Neutrophil (primary cell): ENCODE measurements at regions not wholly inside any gene's neighbourhood (a gene's known extent, or its start where the extent isn't known, plus 50 kb on each side); places are given as distances from the start of the nearest gene placed in this dataset.

Source experiments
- H3K27ac ChIP-seq: fragments of 200-600 bp; sonication (generic); 2 replicates; pipeline ENCODE4 v1.5.1; 2016; ENCODE audit warnings: mild to moderate bottlenecking, moderate library complexity
- H3K27me3 ChIP-seq: fragments of 200-600 bp; sonication (generic); 2 replicates; pipeline ENCODE4 v1.6.0; 2016; ENCODE audit warnings: mild to moderate bottlenecking
- H3K36me3 ChIP-seq: fragments of 200-600 bp; sonication (generic); 2 replicates; pipeline ENCODE4 v1.5.1; 2017
- H3K4me1 ChIP-seq, 2 experiments: fragments of 200-600 bp in 1 of 2; sonication (generic) in 1 of 2; 1 replicate in 1 of 2; 2 replicates in 1 of 2; pipeline versions ENCODE4 v1.5.1 to v1.6.1; 2013 to 2016; ENCODE audit warnings: low read depth in 1 of 2, low read length in 1 of 2, mild to moderate bottlenecking in 1 of 2, moderate library complexity in 1 of 2; ENCODE audit not compliant: control insufficient read depth in 1 of 2, insufficient read depth in 1 of 2
- H3K4me3 ChIP-seq, 2 experiments: fragments of 200-600 bp in 1 of 2; sonication (generic) in 1 of 2; 1 replicate in 1 of 2; 2 replicates in 1 of 2; pipeline ENCODE4 v1.5.1; 2013 to 2016; ENCODE audit warnings: low read depth in 1 of 2, low read length in 1 of 2, mild to moderate bottlenecking in 1 of 2, moderate library complexity in 1 of 2
- H3K9me3 ChIP-seq: fragments of 200-600 bp; sonication (generic); 2 replicates; pipeline ENCODE4 v1.5.1; 2016
- CTCF ChIP-seq: fragments of 200-600 bp; sonication (generic); IDR thresholded peaks from 2 replicates; pipeline ENCODE4 v1.5.1; 2016; ENCODE audit warnings: antibody characterized with exemption

GRCh38 chr2:122481717-122482116 is 726.3 kb downstream of the TSN start:
- Histone ChIP-seq H3K36me3 (no peaks in the 10 kb centered on the region), H3K27ac (no peak overlapping the region), H3K27me3 (no peaks in the 10 kb centered on the region), H3K9me3 (no peaks in the 10 kb centered on the region), H3K4me3 (no peak overlapping the region), H3K4me1 (no peaks in the 10 kb centered on the region)
- TF ChIP-seq CTCF, result no peak

DNA sequence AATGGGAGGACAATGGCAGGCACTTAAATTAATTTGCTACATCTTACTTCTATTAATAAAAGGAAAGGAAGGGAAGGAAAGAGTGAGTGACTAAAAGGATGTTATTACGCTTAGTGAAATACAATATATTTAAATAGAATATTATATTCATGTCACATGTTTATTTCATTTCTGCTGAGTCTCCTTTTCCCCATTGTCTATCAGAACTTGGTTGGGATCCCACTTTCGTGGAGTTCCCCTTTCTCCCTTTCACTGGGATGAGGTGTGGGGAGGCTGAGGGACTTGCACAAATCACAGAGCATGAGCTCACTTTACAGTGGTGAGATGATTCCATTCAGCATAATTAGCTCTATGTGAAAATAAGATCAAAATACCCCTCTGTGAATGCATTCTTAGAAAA is 730.6 kb downstream of the TSN start:
- Histone ChIP-seq H3K9me3 (no peaks in the 10 kb centered on the region), H3K27ac (no peak overlapping the region), H3K4me1 (no peaks in the 10 kb centered on the region), H3K36me3 (no peaks in the 10 kb centered on the region), H3K27me3 (no peaks in the 10 kb centered on the region), H3K4me3 (no peak overlapping the region)
- TF ChIP-seq CTCF, result no peak

DNA sequence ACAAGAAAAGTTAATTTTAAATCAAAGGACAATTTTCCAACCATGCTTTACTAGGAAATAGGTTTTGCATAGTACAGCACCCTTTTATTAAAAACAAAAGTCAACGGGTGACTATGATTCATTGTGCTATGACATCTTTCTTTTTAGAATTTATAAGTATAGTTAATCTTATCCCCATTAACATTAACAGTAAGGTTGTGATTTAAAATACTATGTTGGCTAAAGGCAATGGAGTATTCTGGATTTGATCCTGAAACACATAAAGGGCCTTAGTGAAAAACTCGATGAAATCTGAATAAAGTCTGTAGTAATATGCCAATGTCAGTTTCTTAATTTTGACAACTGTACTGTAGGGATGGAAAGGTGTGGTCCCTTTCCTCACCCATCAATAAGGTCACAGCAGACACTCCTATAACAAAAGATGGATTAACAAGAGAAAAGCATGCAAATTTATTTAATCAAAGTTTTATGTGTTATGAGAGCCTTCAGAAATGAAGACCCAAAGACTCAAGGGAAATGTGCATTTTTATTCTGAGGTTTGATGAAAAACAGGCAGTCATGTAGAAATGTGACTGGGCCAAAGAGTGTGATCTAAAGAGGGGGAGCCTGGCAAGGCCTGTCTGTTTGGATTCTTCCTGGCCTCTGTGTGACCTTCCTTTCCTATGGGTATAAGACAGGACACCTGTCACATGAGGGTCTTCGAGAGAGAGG is 731.4 kb downstream of the TSN start:
- Histone ChIP-seq H3K9me3 (no peaks in the 10 kb centered on the region), H3K27ac (no peak overlapping the region), H3K4me1 (no peaks in the 10 kb centered on the region), H3K4me3 (no peak overlapping the region), H3K27me3 (no peaks in the 10 kb centered on the region), H3K36me3 (no peaks in the 10 kb centered on the region)
- TF ChIP-seq CTCF, result no peak

GRCh38 chr2:122491011-122491410 is 735.6 kb downstream of the TSN start:
- Histone ChIP-seq H3K27me3 (no peaks in the 10 kb centered on the region), H3K27ac (no peak overlapping the region), H3K9me3 (no peaks in the 10 kb centered on the region), H3K4me1 (no peaks in the 10 kb centered on the region), H3K36me3 (no peaks in the 10 kb centered on the region), H3K4me3 (no peak overlapping the region)
- no peak for TF ChIP-seq CTCF

- Histone ChIP-seq H3K4me3 (no peak overlapping the region), H3K36me3 (no peaks in the 10 kb centered on the region), H3K27ac (no peak overlapping the region), H3K4me1 (no peaks in the 10 kb centered on the region), H3K9me3 (no peaks in the 10 kb centered on the region), H3K27me3 (no peaks in the 10 kb centered on the region)
- no peak for TF ChIP-seq CTCF
Observed at GRCh38 chr2:122500316-122501105, 745.1 kb downstream of the TSN start.
